ENCODE measurements at regions not wholly inside any gene's neighbourhood (a gene's known extent, or its start where the extent isn't known, plus 50 kb on each side); places are given as distances from the start of the nearest gene placed in this dataset.

- DNase-seq (ENCODE audit: low spot score), result no peak
Observed at GRCh38 chr20:58092353-58092752, 136.1 kb downstream of the ANKRD60 start.

GRCh38 chr20:58091810-58092209 is 136.6 kb downstream of the ANKRD60 start:
- no peak for DNase-seq (ENCODE audit: low spot score)

GRCh38 chr20:58090161-58090560 is 138.3 kb downstream of the ANKRD60 start:
- no peak for DNase-seq (ENCODE audit: low spot score)

- no peak for DNase-seq (ENCODE audit: low spot score)
Observed at GRCh38 chr20:58088625-58089024, 139.8 kb downstream of the ANKRD60 start.

GRCh38 chr20:58088105-58088504 is 140.3 kb downstream of the ANKRD60 start:
- DNase-seq (ENCODE audit: low spot score), result no peak

- DNase-seq (ENCODE audit: low spot score), result no peak
Observed at GRCh38 chr20:58087562-58087858, 140.9 kb downstream of the ANKRD60 start.

GRCh38 chr20:58086763-58087561 is 141.5 kb downstream of the ANKRD60 start:
- peak; percentile 75 for DNase-seq (ENCODE audit: low spot score)

GRCh38 chr20:58084966-58085365 is 143.5 kb downstream of the ANKRD60 start:
- peak; percentile 7 for DNase-seq (ENCODE audit: low spot score)

GRCh38 chr20:58084566-58084965 is 143.9 kb downstream of the ANKRD60 start:
- DNase-seq (ENCODE audit: low spot score), result no peak

- DNase-seq (ENCODE audit: low spot score), result peak; percentile 67
Observed at GRCh38 chr20:58081846-58082245, 146.6 kb downstream of the ANKRD60 start.

- peak; percentile 86 for DNase-seq (ENCODE audit: low spot score)
Observed at GRCh38 chr20:58078741-58079522, 149.5 kb downstream of the ANKRD60 start.

GRCh38 chr20:58077282-58077681 is 151.2 kb downstream of the ANKRD60 start:
- no peak for DNase-seq (ENCODE audit: low spot score)

GRCh38 chr20:58076405-58076804 is 152.0 kb downstream of the ANKRD60 start:
- DNase-seq (ENCODE audit: low spot score), result no peak

GRCh38 chr20:58075586-58076345 is 152.7 kb downstream of the ANKRD60 start:
- peak; percentile 27 for DNase-seq (ENCODE audit: low spot score)

- DNase-seq (ENCODE audit: low spot score), result peak; percentile 37
Observed at GRCh38 chr20:58073945-58074856, 154.3 kb downstream of the ANKRD60 start.

GRCh38 chr20:58072695-58073671 is 155.5 kb downstream of the ANKRD60 start:
- no peak for DNase-seq (ENCODE audit: low spot score)

GRCh38 chr20:58071991-58072390 is 156.5 kb downstream of the ANKRD60 start:
- DNase-seq (ENCODE audit: low spot score), result no peak

GRCh38 chr20:58071298-58071697 is 157.2 kb downstream of the ANKRD60 start:
- DNase-seq (ENCODE audit: low spot score), result no peak

GRCh38 chr20:58070664-58071196 is 157.7 kb downstream of the ANKRD60 start:
- no peak for DNase-seq (ENCODE audit: low spot score)
